WERI-Rb-1 (cell line): ENCODE measurements at regions not wholly inside any gene's neighbourhood (a gene's known extent, or its start where the extent isn't known, plus 50 kb on each side); places are given as distances from the start of the nearest gene placed in this dataset.

Experiments used
- DNase-seq: peaks from one replicate; pipeline ENCODE4 v3.0.0-alpha.2; 2020
- H3K27ac ChIP-seq: fragments of 250-450 bp; sonication (Bioruptor Pico); 2 replicates; pipeline ENCODE4 v1.5.1; 2020; ENCODE audit warnings: mild to moderate bottlenecking, moderate library complexity
- H3K27me3 ChIP-seq: fragments of 250-450 bp; sonication (Bioruptor Pico); 2 replicates; pipeline ENCODE4 v1.5.1; 2021; ENCODE audit warnings: mild to moderate bottlenecking, low read depth, moderate library complexity; ENCODE audit not compliant: insufficient read depth, severe bottlenecking
- H3K36me3 ChIP-seq: fragments of 250-450 bp; sonication (Bioruptor Pico); 2 replicates; pipeline ENCODE4 v1.5.1; 2020; ENCODE audit warnings: mild to moderate bottlenecking, moderate library complexity
- H3K4me3 ChIP-seq: 2 replicates; pipeline ENCODE4 v1.5.1; 2011; ENCODE audit warnings: low read depth, mild to moderate bottlenecking, control low read depth, low read length
- H3K9me3 ChIP-seq: fragments of 250-450 bp; sonication (Bioruptor Pico); 2 replicates; pipeline ENCODE4 v1.5.1; 2021; ENCODE audit warnings: mild to moderate bottlenecking, moderate library complexity; ENCODE audit not compliant: severe bottlenecking
- CTCF ChIP-seq: IDR thresholded peaks from 2 replicates; pipeline ENCODE4 v1.5.1; 2011; ENCODE audit warnings: low read depth, mild to moderate bottlenecking, control low read depth, inconsistent platforms, low read length

GRCh38 chr11:119797123-119797611 lies 68.2 kb upstream of the NECTIN1 start:
- no peak overlapping the region for H3K4me3 ChIP-seq
- H3K27me3 ChIP-seq, result no peaks in the 10 kb centered on the region
- H3K36me3 ChIP-seq, result no peaks in the 10 kb centered on the region
- no peak for DNase-seq
- no peaks in the 10 kb centered on the region for H3K9me3 ChIP-seq
- H3K27ac ChIP-seq, result no peak overlapping the region
- TF ChIP-seq CTCF, result no peak

DNA sequence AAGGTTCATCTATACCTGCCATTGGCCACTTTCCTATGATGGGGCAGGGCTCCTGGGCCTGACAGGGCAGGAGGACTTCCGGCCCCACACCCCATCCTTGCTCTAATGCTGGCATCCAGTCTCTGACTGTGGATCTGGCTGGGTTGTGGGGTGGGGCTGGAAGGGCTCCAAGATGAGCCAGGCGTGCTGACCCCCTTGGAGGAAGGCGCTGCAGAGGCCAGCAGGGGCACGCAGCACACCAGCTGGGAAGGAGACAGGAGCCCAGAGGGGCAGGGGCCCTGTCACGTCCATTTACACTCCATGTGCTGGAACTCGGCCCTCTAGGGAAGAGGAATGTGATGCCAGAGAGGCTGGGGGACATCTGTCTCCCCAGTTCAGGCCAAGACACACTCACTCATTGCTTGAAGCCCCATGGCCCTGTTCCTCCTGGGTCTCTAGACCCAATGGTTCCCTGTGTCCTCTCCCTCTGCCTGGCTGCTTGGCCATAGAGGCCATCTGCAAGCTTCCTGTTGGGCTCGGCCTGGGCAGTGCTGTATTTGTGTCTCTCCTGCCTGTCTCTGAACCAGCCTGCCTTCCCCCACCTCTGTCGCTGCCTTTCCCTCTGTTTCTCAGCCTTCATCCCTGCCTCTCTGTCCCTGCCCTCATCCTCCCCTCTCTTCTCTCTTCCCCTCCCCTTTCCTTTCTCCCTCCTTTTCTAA lies 67.5 kb upstream of the NECTIN1 start:
- no peak for TF ChIP-seq CTCF
- H3K36me3 ChIP-seq, result no peaks in the 10 kb centered on the region
- no peaks in the 10 kb centered on the region for H3K9me3 ChIP-seq
- H3K27me3 ChIP-seq, result no peaks in the 10 kb centered on the region
- no peak overlapping the region for H3K4me3 ChIP-seq
- DNase-seq, result no peak
- no peak overlapping the region for H3K27ac ChIP-seq

DNA sequence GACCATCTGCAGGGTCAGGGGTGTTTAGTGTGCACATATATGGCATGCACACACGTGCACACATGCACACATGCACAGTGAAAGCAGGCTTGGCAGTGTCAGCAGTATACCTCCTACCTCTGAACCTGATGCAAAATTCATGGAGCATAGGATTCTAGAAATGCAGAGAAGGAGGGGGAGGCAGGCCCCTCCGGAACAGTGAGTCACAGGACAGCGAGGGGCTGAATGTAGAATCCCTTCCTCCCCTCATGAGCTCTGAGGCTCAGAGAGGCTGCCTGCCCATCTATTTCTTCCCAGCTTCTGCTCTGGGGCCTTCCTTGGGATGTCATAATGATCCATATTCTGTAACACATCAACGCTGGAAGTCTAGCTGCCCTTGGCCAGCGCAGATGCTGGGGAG lies 66.7 kb upstream of the NECTIN1 start:
- no peak overlapping the region for H3K4me3 ChIP-seq
- TF ChIP-seq CTCF, result no peak
- H3K36me3 ChIP-seq, result no peaks in the 10 kb centered on the region
- no peak overlapping the region for H3K27ac ChIP-seq
- no peaks in the 10 kb centered on the region for H3K9me3 ChIP-seq
- DNase-seq, result no peak
- H3K27me3 ChIP-seq, result no peaks in the 10 kb centered on the region

DNA sequence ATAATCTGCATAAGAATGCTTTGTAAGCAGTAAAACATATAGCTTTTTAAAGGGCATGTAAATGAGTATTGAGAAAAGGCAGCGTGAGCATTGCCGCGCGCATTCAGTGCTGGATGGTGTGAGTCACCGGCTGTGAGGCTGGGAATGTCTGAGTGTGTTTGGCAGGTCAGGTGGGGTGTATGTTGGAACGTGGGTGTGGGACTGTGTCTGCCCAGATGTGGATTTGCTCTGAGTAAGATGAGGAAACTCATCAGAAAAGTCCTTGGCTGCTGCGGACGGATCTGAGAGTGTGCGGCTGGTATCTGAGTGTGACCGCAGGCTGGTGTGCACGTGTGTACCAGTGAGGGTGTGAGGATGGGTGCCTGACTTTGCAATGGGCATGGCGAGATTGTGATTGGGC lies 66.2 kb upstream of the NECTIN1 start:
- no peaks in the 10 kb centered on the region for H3K27me3 ChIP-seq
- H3K9me3 ChIP-seq, result no peaks in the 10 kb centered on the region
- no peak for DNase-seq
- H3K27ac ChIP-seq, result no peak overlapping the region
- no peak for TF ChIP-seq CTCF
- H3K4me3 ChIP-seq, result no peak overlapping the region
- H3K36me3 ChIP-seq, result no peaks in the 10 kb centered on the region

- no peaks in the 10 kb centered on the region for H3K9me3 ChIP-seq
- H3K27ac ChIP-seq, result no peak overlapping the region
- no peaks in the 10 kb centered on the region for H3K27me3 ChIP-seq
- TF ChIP-seq CTCF, result no peak
- no peak for DNase-seq
- H3K4me3 ChIP-seq, result no peak overlapping the region
- no peaks in the 10 kb centered on the region for H3K36me3 ChIP-seq
These were observed 65.8 kb upstream of the NECTIN1 start for GRCh38 chr11:119794756-119795155.

- H3K9me3 ChIP-seq, result no peaks in the 10 kb centered on the region
- TF ChIP-seq CTCF, result no peak
- no peak overlapping the region for H3K4me3 ChIP-seq
- H3K27me3 ChIP-seq, result no peaks in the 10 kb centered on the region
- H3K36me3 ChIP-seq, result no peaks in the 10 kb centered on the region
- no peak for DNase-seq
- H3K27ac ChIP-seq, result no peak overlapping the region
These were observed 65.2 kb upstream of the NECTIN1 start for GRCh38 chr11:119794141-119794665.
